HG02938 (cell line): ENCODE measurements at regions not wholly inside any gene's neighbourhood (a gene's known extent, or its start where the extent isn't known, plus 50 kb on each side); places are given as distances from the start of the nearest gene placed in this dataset.

Source experiments
- ATAC-seq: cut with Tn5 transposase; IDR thresholded peaks from one replicate; pipeline ENCODE4 v1.9.1; 2021; ENCODE audit warnings: mild to moderate bottlenecking, moderate library complexity; ENCODE audit not compliant: unreplicated experiment

DNA sequence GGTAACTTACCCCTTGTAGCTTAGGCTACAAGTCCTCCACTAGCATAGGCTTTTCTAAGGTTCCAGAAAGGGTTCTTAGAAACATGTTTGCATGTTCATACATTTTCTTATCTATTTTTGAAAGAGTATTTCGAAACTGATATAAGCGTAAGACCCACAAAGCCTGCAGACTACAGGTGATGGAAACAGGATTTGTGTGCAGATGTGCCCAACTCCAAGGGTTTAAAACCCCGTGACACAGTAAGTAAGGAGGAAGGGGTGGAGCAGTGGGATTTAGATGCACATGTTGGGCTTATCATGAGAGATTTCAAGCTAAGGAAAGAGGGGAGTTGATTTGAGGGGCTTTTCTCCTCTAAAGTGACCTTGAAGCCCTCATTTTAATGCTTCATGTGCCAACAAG, 164.7 kb downstream of the LTN1 start:
- ATAC-seq, result no peak

GRCh38 chr21:28827422-28827821, 165.3 kb downstream of the LTN1 start:
- no peak for ATAC-seq

- no peak for ATAC-seq
These were observed 166.1 kb downstream of the LTN1 start for GRCh38 chr21:28826569-28826968.

- ATAC-seq, result no peak
These were observed 166.7 kb downstream of the LTN1 start for GRCh38 chr21:28826021-28826420.

- no peak for ATAC-seq
These were observed 169.2 kb downstream of the LTN1 start for GRCh38 chr21:28823429-28823828.

- no peak for ATAC-seq
These were observed 170.0 kb downstream of the LTN1 start for GRCh38 chr21:28822486-28823335.

DNA sequence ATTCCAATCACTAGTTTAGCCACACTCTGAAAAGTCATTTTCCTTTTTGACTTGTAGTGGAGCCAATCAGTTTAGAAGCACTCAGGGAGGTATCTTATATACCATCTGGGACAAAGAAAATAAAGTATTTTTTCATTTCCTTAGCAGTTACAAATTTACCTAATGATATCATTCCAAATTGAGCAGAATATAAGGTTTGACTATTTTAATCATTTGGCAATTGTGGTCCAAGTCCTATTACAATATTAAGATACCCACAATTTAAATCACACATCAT, 170.6 kb downstream of the LTN1 start:
- ATAC-seq, result no peak

DNA sequence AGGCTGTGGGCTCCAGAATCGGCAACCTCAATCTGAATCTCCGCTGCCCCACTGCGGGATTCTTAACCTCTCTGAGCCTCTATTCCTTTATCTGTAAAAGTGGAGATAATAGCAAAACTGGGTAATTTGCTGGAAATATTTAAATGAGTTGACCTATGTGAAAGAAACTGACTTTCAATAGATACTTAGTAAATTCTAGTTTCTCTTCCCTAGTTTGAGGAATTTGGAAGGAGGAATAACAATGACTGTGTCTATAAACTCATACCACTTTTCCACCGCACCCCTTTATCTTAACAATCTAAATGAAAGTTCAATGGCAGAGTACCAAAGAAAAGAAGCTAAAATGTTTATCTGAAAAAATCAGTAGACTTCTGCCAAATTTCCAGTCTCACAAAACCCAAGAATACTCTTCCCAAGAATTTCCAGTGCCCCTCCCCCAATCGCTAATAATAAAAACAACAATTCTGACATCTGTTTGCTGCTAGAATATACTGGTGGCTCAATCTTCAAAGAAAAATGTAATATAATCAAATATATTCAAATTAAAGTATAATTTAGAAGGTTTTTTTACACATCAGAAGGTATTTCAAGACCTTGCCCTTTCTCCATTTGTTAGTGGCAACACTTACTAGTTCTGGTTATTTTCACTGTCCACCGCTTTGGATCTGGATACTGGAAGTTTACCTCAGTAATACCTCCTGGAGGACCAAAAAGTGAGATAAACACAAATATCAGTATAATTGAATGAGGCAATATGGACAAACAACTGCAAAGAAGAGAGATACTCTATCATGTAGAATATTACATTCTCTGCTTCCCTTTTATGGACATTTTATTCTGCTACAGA, 171.2 kb downstream of the LTN1 start:
- ATAC-seq, result no peak

DNA sequence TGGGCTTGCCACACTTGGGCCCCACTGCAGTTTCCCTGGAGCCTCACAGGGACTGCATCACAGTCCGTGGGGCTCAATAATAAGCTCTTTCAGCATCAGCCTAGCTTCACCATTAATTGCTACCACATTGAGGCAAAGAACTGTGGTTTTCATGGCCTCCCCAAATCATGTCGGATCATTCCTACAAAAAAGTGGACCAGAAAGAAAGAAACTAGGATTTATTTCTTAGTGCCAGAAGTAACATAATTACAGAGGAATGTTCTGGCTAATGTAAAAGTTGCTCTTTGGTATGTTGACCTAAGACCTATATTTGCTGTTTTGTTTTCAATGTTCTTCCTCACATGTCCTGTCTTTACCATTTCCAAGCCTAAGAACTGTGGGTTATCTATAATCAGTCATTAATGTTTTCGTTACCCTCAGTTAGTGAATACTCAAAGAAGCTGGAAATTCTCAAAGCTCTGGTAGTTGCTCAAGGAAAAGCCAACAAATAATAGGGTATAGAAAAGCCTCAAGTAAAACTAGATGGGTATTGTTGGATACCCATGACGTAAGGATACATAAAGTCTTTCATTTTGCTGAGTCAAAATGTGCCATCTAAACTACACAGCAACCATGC, 173.9 kb downstream of the LTN1 start:
- ATAC-seq, result no peak

GRCh38 chr21:28817871-28818270, 174.8 kb downstream of the LTN1 start:
- ATAC-seq, result no peak

DNA sequence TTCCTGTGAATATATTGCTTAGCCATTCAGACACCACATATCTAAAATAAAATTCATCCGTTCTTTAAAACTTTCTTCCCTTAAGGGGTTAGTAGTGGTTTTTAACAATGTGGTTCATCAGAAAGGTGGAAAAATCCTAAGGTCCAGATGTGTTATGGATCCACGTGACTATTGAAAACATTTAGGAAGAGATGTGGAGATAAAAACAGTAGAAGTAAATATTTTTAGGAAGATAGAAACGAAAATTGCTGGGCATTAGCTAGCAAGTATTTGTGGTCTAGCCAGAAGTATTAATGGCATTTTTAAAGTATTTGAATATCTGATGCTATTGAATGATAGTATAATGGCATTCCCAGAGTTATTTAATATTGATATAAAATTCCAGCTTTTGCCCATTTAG, 180.8 kb downstream of the LTN1 start:
- no peak for ATAC-seq

- ATAC-seq, result no peak
These were observed 181.7 kb downstream of the LTN1 start for GRCh38 chr21:28810826-28811524.

DNA sequence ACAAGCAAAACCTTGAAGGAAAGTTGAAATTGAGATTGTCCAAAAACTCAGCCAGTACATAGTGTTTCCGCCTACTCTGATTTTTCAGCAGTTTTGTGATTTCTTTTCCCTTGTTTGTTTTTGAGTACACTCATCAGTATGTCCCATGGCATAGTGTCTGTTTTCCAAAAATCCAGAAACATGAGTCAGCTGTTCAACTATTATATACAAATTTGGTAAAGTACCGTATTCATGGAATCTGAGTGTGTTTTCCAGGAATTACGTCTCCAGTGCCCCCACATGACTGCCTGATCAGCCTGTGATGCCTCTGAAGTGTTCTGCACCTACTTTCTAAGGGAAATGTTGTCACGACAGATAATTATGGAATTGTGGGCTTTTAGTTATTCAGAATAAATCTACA, 186.8 kb downstream of the LTN1 start:
- ATAC-seq, result no peak

DNA sequence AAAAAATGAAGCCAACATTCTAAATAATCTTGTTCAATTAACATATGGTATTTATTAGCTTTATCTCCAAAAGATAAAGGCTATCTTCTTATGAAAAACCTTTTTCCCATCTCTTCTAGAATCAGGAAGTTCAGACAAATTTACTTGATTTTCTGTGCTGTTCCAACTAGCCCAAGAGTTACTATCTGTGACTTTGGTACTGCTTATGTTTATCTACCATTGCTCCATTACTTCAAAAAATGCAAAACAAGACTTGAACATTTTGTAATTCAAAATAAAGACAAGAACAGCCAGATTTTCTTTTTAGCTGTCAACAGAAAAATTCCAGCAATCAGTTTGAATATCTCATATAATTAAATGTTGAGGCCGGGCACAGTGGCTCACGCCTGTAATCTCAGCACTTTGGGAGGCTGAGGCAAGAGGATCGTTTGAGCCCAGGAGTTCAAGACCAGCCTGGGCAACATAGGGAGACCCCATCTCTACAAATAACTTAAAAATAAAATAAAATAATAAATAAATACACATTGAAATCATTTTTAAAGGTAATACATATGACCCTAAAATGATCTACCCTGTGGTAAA, 188.5 kb downstream of the LTN1 start:
- ATAC-seq, result no peak

DNA sequence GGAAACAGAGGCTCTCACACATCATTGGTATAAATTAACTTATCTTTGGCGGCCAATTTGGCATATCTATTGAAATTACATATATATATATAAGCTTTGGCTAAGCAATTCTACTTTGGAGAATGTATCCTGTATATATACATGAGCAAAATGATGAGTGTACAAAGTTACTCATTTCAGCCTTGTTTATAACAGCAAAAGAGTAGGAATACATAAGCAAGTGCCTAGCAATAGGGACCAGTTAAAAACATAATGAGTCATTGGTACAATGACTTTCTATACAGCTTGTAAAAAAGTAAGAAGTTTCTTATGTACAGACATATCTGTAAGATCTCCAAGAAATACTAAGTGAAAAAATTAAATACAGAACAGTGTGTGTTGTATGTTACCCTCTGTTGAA, 190.8 kb downstream of the LTN1 start:
- ATAC-seq, result no peak

- ATAC-seq, result no peak
These were observed 192.8 kb downstream of the LTN1 start for GRCh38 chr21:28799926-28800325.

GRCh38 chr21:28798798-28799197, 193.9 kb downstream of the LTN1 start:
- no peak for ATAC-seq

GRCh38 chr21:28795251-28795650, 197.4 kb downstream of the LTN1 start:
- ATAC-seq, result no peak

DNA sequence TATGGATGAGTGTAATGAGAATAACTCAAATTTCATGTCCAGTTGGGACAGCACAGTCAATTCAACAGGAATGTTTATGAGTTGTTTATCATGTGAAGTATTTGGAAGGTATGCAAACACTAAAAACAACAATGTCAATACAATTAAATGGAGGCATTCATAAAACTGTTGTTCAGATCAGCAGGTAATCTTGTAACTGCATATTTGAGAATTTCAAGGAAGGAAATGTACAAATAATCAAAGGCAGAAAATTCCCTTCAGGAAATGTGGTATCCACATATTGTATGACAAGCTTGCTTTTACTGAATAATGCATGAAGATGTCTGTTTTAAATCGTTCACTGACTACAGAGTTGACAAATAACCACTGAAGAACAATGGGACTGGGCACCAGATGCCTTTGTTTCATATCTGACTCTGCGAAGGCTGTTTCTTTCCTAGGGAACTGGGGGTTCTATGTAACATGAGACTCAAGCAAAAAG, 198.3 kb downstream of the LTN1 start:
- ATAC-seq, result no peak

DNA sequence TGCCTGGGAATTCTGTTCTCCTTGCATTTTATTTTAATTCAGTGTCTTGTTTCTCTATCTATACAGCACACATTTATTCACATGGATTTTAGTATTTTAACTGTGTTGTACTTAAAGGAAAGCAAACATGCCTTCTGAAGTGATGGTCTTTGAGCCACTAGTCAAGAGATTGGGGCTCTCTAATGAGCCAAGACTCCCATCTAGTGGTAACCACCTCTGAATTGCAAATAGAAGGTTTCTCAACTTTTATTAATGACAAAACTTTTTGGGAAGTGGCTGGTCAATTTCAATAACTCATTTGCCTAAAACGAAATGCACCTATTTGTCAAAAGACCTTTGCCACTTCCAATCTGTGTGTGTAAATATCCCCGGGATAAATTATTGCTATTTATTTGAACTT, 199.6 kb downstream of the LTN1 start:
- no peak for ATAC-seq
